ENCODE measurements at regions not wholly inside any gene's neighbourhood (a gene's known extent, or its start where the extent isn't known, plus 50 kb on each side); places are given as distances from the start of the nearest gene placed in this dataset.
"Not testable (repeated sequence)": the region's sequence is repeated elsewhere in the genome, so short reads cannot be mapped to it uniquely, and the experiment has no call there.

- no peak for DNase-seq (ENCODE audit: low spot score)
These were observed 908.0 kb upstream of the SORCS1 start for GRCh38 chr10:108072466-108072865.

DNA sequence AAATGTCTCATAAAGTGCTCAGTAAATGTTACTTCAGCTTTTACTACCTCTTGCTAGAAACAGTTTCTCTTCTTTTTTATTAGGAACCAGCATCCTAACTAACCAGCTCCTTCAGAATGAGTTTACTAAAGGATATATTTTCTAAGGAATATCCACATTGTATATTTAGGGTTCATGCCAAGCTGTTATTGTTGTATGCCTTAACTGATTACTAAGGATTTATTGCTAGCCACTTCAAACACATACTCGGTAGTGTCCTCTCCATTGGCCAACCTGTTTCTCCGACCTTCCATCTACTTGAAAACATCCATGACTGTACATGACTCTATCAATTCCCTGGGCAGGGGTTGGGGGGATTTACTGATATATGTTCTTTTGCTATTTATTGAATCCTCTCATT is 906.3 kb upstream of the SORCS1 start:
- no peak for DNase-seq (ENCODE audit: low spot score)

GRCh38 chr10:108069096-108069495 is 904.6 kb upstream of the SORCS1 start:
- no peak for DNase-seq (ENCODE audit: low spot score)

- DNase-seq (ENCODE audit: low spot score): no peak
These were observed 900.3 kb upstream of the SORCS1 start for GRCh38 chr10:108064746-108065260.

DNA sequence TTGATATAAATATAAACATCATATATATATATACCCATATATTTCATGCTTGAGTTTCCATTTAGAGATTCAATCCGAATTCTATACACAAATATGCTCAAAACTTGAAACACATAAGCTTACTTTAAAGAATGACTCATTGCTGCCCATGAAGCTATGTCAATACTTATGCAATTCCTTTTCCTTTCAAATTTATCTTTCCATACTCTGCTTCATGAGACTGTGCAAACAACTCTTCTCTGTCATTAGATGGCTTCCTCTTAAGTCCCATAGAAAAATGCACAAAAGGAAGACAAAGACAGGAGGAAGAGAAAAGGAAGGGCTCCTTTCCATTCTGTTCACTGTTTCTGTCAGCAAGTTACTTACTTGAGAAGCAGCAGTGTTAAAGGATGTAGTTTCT is 895.7 kb upstream of the SORCS1 start:
- DNase-seq (ENCODE audit: low spot score): no peak

DNA sequence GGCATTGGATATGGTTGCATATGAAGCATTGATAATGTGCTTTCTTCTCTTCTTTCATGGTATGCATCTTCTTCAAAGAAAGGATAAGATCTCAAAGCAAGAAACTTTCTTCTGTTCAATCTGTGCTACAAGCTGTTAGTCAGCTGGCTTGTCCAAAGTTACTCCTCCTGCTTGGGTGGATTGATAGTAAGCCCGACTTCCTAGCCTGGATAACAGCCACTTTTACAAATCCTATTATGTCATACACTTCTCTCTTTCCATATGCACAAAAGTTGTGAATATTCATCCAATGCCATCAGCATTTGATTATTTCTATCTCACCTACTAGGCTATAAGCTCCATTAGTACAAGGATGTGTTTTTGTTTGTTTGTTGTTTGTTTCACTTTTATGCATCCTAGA is 891.0 kb upstream of the SORCS1 start:
- no peak for DNase-seq (ENCODE audit: low spot score)

DNA sequence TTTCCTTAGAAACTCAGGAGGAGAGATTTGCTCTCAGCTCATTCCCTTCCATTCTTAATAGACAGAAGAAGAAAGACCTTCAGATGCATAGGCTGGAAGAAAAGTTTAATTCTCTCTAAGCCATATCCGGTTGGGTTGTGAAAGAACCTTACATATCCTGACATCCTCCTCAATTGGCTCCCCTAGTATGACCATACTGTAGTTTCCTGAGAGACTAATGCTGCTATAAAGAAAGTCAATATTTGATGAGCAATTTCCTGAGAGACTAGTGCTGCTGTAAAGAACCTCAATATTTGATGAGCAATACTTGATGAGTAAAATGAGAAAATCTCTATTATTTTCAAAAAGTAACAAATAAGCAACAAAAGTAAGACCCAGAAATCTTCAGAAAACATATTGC is 888.5 kb upstream of the SORCS1 start:
- DNase-seq (ENCODE audit: low spot score): no peak

DNA sequence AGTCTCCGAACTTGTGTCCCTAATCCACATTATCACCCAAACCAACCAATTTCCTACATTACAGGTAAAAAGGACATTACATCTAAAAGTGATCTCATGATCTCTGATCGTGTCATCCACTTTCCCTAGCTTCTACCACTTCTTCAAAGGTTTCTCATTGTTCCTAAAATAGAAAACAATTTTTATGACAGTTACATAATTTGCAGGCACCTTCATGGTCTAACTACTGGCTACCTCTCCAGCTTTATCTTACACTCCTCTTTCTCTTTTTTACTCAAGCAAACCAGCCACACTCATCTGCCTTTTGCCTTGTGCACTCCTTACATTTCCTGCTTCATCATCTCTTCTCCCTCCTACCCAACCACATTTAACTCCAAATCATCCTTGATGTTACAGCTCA is 886.7 kb upstream of the SORCS1 start:
- no peak for DNase-seq (ENCODE audit: low spot score)

DNA sequence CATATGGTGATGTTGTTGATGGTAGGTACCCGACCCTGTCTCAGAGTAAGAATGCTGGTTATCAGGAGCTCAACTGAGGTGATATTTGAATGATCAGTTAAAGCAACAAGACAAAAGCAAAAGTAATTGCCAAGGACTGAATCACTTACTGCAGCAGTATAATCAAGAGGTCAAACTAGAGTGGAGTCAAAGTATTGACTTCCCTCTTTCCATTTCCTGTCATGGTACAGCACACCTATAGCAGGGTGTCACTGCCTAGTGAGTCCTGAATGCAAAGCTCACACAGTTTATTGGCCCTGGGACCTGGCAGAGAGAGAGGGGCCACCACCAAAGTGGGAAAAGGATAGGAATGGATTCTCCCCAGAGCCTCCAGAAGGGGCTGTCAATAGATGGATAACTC is 886.1 kb upstream of the SORCS1 start:
- DNase-seq (ENCODE audit: low spot score): no peak

GRCh38 chr10:108049668-108050067 is 885.2 kb upstream of the SORCS1 start:
- no peak for DNase-seq (ENCODE audit: low spot score)

- no peak for DNase-seq (ENCODE audit: low spot score)
These were observed 884.4 kb upstream of the SORCS1 start for GRCh38 chr10:108048898-108049297.

DNA sequence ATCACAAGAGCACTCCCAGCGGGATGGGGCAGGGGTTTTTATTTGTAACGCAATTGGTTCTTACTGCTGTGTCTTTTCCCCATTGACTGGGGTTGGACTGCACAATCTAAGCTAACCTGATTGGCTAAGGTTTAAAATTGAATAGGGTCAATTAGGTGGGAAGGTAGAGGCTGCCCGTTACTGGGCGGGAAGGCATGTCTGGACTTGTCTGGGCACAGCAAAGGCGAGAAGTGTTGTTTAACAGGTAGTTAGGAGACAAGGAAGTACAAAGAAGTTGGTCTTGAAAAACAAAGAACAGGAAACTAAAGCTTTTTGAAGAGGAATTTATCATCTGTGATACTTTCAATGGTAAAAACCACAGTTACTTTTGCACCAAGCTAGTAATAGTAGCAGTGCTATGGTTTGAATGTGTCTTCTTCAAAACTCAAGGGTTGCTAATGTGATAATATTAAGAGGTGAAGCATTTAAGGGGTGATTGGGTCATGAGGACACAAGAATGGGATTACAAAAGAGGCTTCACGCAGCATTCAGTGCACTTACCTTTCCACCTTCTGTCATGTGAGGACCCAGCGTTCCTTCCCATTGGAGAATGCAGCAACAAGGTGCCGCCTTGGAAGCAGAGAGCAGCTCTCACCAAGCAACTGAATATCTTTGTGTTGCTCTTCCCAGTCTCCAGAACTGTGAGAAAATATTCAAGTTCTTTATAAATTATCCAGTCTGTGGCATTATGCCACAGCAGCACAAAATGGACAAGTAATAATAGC is 875.5 kb upstream of the SORCS1 start:
- no peak for DNase-seq (ENCODE audit: low spot score)

DNA sequence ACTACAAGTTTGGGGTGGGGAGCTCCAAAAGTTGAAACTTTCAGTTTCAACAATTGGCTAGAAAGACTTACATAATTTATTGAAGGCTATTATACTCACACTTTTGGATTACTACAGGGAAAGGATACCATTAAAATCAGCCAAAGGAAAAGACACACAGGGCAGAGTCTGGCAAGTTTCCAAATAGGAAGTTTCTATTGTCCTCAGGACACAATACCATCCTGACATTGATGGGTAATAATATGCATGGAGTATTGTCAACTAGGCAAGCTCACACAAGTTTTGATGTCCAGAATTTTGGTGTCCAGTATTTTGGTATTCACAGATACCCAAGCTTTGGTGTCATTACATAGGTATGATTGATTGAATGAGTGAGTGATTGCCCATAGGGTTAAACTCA is 872.6 kb upstream of the SORCS1 start:
- DNase-seq (ENCODE audit: low spot score): no peak

DNA sequence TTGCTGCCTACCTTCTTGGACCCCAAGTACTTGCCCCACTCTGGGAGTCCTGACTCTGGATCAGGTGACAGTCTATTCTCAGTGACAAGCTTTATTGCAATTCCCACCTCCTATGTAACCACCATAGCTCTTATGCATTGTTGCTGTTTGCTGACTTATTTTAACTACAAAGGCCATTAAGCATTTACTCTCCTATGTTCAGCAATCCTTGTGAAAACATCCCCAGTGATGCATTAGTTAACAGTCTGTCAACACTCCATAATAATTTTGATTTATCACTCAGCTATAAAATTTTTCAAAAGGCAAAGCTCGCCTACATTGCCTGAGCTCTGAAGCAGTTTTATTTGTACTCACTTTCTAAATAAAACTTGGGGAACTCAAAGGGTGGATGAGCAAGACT is 871.8 kb upstream of the SORCS1 start:
- no peak for DNase-seq (ENCODE audit: low spot score)

GRCh38 chr10:108034829-108035228 is 870.3 kb upstream of the SORCS1 start:
- DNase-seq (ENCODE audit: low spot score): no peak

DNA sequence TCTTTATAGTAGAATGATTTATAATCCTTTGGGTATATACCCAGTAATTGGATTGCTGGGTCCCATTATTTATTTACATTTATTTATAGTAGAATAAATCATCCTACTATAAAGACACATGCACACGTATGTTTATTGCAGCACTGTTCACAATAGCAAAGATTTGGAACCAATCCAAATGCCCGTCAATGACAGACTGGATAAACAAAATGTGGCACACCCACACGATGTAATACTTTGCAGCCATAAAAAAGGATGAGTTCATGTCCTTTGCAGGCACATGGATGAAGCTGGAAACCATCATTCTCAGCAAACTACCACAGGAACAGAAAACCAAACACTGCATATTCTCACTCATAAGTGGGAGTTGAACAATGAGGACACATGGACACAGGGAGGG is 869.0 kb upstream of the SORCS1 start:
- DNase-seq (ENCODE audit: low spot score): not testable (repeated sequence)

DNA sequence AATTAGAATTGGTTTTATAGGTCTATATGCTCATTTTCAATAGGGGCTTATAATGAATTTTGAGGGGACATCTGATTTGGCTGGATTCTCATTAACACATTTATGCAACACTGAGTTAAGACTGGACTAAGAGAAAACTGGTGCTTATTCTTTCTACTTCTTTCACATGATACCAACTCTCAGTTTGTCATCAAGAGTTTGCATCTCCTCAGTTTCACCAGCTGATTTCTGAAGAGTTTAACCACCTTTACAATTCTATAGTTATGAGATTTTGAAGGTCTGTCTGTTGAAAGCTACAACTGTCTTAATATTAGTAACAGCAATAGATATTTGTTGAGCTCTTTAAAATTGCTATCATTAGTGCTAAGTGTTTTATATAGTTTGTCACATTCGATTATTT is 867.0 kb upstream of the SORCS1 start:
- DNase-seq (ENCODE audit: low spot score): no peak

GRCh38 chr10:108014902-108015177 is 850.3 kb upstream of the SORCS1 start:
- no peak for DNase-seq (ENCODE audit: low spot score)

GRCh38 chr10:108014145-108014901 is 849.8 kb upstream of the SORCS1 start:
- no peak for DNase-seq (ENCODE audit: low spot score)

DNA sequence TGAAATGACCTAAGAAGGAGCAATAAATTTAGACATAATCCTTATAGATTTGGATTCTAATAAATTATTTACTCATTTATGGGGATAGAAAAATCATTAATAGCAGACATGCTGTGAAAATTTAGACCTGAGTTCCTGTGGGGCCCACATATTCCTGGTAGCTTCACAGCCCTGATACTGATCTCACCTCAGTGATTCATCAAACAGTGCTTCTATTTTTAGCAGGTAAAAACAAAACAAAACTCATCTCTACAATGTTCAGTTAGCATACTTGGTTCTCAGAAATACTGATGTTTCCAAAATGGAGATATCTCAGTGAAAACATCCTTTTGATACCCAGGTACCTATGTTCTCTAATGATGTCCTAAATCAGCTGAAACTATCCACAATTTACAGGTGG is 841.1 kb upstream of the SORCS1 start:
- DNase-seq (ENCODE audit: low spot score): no peak

- DNase-seq (ENCODE audit: low spot score): no peak
These were observed 839.1 kb upstream of the SORCS1 start for GRCh38 chr10:108003576-108003975.

DNA sequence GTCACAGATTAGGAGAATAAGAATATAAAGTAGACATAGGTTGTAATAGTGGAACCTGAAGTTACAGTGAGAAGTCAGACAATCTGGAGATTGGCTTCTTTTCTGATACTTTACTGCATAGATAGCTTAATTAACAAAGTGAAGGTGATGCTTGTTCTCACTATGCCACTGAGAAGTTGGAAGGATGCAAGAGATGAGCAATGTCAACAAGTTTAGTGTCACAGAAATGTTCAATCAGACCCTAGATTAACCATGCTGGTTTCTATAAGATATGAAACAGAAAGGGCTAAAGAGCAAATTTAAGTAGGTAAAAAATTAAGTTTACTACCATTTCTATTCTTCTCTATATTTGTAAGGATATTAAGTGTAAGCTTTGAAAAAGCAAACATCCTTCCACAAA is 838.6 kb upstream of the SORCS1 start:
- DNase-seq (ENCODE audit: low spot score): no peak

GRCh38 chr10:108000365-108000764 is 835.9 kb upstream of the SORCS1 start:
- DNase-seq (ENCODE audit: low spot score): no peak
